BLaER1 treated with 17β-estradiol and CSF1 and Interleukin-3, amounts not matched to agents 10 nM and 100 nM (cell line): ENCODE measurements at regions not wholly inside any gene's neighbourhood (a gene's known extent, or its start where the extent isn't known, plus 50 kb on each side); places are given as distances from the start of the nearest gene placed in this dataset.

Source experiments
- H3K27ac ChIP-seq, 11 experiments: shearing (Covaris generic); formaldehyde crosslinking; 2 replicates each; pipeline ENCODE4 v1.8.1; 2022
- H3K27me3 ChIP-seq, 11 experiments: shearing (Covaris generic); formaldehyde crosslinking; 2 replicates each; pipeline ENCODE4 v1.8.1; 2022
- H3K36me3 ChIP-seq, 11 experiments: shearing (Covaris generic); formaldehyde crosslinking; 2 replicates each; pipeline ENCODE4 v1.8.1; 2022
- H3K4me1 ChIP-seq, 10 experiments: shearing (Covaris generic); formaldehyde crosslinking; 2 replicates each; pipeline ENCODE4 v1.8.1; 2022
- H3K4me2 ChIP-seq, 11 experiments: shearing (Covaris generic); formaldehyde crosslinking; 2 replicates each; pipeline ENCODE4 v1.8.1; 2022
- H3K4me3 ChIP-seq, 10 experiments: shearing (Covaris generic); formaldehyde crosslinking; 2 replicates each; pipeline ENCODE4 v1.8.1; 2022
- H3K9ac ChIP-seq, 11 experiments: shearing (Covaris generic); formaldehyde crosslinking; 2 replicates each; pipeline ENCODE4 v1.8.1; 2022
- H3K9me3 ChIP-seq, 11 experiments: shearing (Covaris generic); formaldehyde crosslinking; replicated peaks in 1 of 11; 2 replicates each; pipeline ENCODE4 v1.8.1; 2022
- H4K20me1 ChIP-seq, 11 experiments: shearing (Covaris generic); formaldehyde crosslinking; 2 replicates each; pipeline ENCODE4 v1.8.1; 2022
- Cebpa-rat ChIP-seq, 11 experiments: shearing (Covaris generic); IDR thresholded peaks; 2 replicates each; pipeline ENCODE4 v1.8.1; 2022

DNA sequence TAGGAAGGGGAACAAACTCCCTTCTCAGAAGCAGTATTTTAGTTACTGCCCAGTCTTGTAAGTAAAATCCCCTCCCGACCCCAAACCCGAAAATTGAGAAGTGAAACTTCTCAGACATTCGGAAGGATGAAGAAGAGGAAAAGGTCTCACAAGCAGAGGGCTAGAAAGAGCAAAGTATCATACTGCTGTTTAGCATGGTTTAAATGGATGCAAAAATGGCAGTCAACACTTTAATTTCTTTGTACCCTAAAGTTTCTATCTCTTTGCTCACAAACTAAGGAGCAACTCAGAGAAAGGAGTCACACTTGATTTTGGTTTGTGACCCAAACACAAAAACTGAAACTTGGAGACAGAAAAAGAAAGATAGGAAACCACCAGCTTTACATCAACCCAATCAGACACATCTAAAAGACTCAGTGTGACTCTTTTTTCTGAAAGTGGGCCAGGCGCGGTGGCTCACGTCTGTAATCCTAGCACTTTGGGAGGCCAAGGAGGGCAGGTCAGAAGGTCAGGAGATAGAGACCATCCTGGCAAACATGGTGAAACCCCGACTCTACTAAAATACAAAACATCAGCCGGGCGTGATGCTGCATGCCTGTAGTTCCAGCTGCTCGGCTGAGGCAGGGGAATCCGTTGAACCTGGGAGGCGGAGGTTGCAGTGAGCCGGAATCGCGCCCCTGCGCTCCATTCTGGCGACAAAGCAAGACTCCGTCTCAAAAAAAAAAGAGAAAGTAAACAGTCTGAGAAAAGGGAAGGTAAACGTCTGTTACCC lies 63.2 kb upstream of the ATP11B start:
- no peak for TF ChIP-seq Cebpa-rat (IDR thresholded peaks at IDR 0.05)
- no peaks in the 10 kb centered on the region for H3K9me3 ChIP-seq
- H3K4me3 ChIP-seq, result no peak overlapping the region
- no peak overlapping the region for H3K9ac ChIP-seq
- H3K36me3 ChIP-seq, result no peaks in the 10 kb centered on the region
- H3K4me2 ChIP-seq, result peak overlapping the region; percentile 22 to 68 (median 49); a peak in 21 of 22 replicates
- H4K20me1 ChIP-seq, result no peaks in the 10 kb centered on the region
- no peaks in the 10 kb centered on the region for H3K27me3 ChIP-seq
- H3K4me1 ChIP-seq, result peaks cover 6 to 17% (median 10%) of the 10 kb centered on the region in 10 experiments; a peak in 19 of 20 replicates
- H3K27ac ChIP-seq, result no peak overlapping the region

DNA sequence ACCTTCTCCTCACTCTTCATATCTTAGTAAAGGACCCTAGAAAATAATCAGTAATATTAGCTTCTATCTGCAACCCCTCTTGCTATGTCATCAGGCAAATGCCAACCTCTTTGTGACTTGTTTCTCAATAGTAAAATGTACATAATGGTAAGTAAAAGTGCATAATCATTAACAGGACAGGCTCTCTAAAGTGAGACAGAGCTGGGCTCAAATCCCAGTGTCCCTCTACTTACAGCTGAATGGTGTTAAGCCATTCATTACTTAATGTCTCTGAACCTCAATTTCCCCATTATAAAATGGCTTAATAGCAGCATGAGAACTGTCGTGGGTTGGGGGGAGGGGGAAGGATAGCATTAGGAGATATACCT lies 62.6 kb upstream of the ATP11B start:
- Histone ChIP-seq H3K27me3 (no peaks in the 10 kb centered on the region), H3K9me3 (no peaks in the 10 kb centered on the region), H3K9ac (no peak overlapping the region), H3K4me2 (peak overlapping the region in 10 of 11 experiments; percentile 29 to 68 (median 52); a peak in 12 of 22 replicates), H3K4me1 (peaks cover 6 to 17% (median 10%) of the 10 kb centered on the region in 10 experiments; a peak in 19 of 20 replicates), H3K27ac (no peak overlapping the region), H3K4me3 (no peak overlapping the region), H4K20me1 (no peaks in the 10 kb centered on the region), H3K36me3 (no peaks in the 10 kb centered on the region)
- no peak for TF ChIP-seq Cebpa-rat (IDR thresholded peaks at IDR 0.05)

GRCh38 chr3:182731764-182732163 lies 61.5 kb upstream of the ATP11B start:
- no peaks in the 10 kb centered on the region for H3K27me3 ChIP-seq
- no peaks in the 10 kb centered on the region for H4K20me1 ChIP-seq
- H3K27ac ChIP-seq, result no peak overlapping the region
- no peak for TF ChIP-seq Cebpa-rat (IDR thresholded peaks at IDR 0.05)
- no peak overlapping the region for H3K4me2 ChIP-seq
- H3K9ac ChIP-seq, result no peak overlapping the region
- no peaks in the 10 kb centered on the region for H3K36me3 ChIP-seq
- peaks cover 6 to 17% (median 10%) of the 10 kb centered on the region in 10 experiments; a peak in 19 of 20 replicates for H3K4me1 ChIP-seq
- H3K4me3 ChIP-seq, result no peak overlapping the region
- no peaks in the 10 kb centered on the region for H3K9me3 ChIP-seq

GRCh38 chr3:182732232-182733015 lies 60.9 kb upstream of the ATP11B start:
- no peak overlapping the region for H3K4me3 ChIP-seq
- no peaks in the 10 kb centered on the region for H3K9me3 ChIP-seq
- H3K4me1 ChIP-seq, result peaks cover 6 to 17% (median 10%) of the 10 kb centered on the region in 10 experiments; a peak in 19 of 20 replicates
- no peak overlapping the region for H3K27ac ChIP-seq
- no peaks in the 10 kb centered on the region for H4K20me1 ChIP-seq
- H3K36me3 ChIP-seq, result no peaks in the 10 kb centered on the region
- no peak for TF ChIP-seq Cebpa-rat (IDR thresholded peaks at IDR 0.05)
- H3K4me2 ChIP-seq, result no peak overlapping the region
- H3K27me3 ChIP-seq, result no peaks in the 10 kb centered on the region
- H3K9ac ChIP-seq, result no peak overlapping the region

DNA sequence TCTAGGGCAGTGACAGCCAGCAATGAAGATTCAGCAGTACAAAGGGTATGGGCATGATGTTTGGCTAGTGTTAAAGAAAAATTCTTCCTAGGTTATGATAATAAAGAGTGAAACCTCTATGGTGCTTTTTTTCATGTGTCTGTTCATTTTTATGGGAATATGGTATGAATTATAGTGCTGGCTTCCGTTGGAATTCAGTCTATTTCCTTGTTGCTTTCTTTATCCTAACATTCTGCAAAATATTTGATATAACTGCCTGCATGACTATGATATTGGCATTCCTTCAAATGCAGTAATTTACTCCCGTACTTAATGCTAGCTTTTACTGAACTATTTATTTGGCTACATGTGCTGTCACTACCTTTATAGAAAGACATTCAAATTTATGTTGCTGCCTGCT lies 57.6 kb upstream of the ATP11B start:
- H3K27me3 ChIP-seq, result no peaks in the 10 kb centered on the region
- peaks cover 0 to 1% (median under 1%) of the 10 kb centered on the region in 10 experiments; a peak in 8 of 20 replicates for H3K4me1 ChIP-seq
- TF ChIP-seq Cebpa-rat (IDR thresholded peaks at IDR 0.05), result no peak
- no peak overlapping the region for H3K4me2 ChIP-seq
- no peaks in the 10 kb centered on the region for H4K20me1 ChIP-seq
- H3K9ac ChIP-seq, result no peak overlapping the region
- H3K27ac ChIP-seq, result no peak overlapping the region
- no peaks in the 10 kb centered on the region for H3K36me3 ChIP-seq
- no peak overlapping the region for H3K4me3 ChIP-seq
- H3K9me3 ChIP-seq, result no peaks in the 10 kb centered on the region

- H3K4me2 ChIP-seq, result no peak overlapping the region
- H3K4me3 ChIP-seq, result no peak overlapping the region
- H3K9me3 ChIP-seq, result no peaks in the 10 kb centered on the region
- no peak for TF ChIP-seq Cebpa-rat (IDR thresholded peaks at IDR 0.05)
- H3K36me3 ChIP-seq, result no peaks in the 10 kb centered on the region
- no peaks in the 10 kb centered on the region for H3K4me1 ChIP-seq
- no peaks in the 10 kb centered on the region for H3K27me3 ChIP-seq
- no peak overlapping the region for H3K27ac ChIP-seq
- no peak overlapping the region for H3K9ac ChIP-seq
- H4K20me1 ChIP-seq, result no peaks in the 10 kb centered on the region
These were observed 55.5 kb upstream of the ATP11B start for GRCh38 chr3:182737825-182738224.

DNA sequence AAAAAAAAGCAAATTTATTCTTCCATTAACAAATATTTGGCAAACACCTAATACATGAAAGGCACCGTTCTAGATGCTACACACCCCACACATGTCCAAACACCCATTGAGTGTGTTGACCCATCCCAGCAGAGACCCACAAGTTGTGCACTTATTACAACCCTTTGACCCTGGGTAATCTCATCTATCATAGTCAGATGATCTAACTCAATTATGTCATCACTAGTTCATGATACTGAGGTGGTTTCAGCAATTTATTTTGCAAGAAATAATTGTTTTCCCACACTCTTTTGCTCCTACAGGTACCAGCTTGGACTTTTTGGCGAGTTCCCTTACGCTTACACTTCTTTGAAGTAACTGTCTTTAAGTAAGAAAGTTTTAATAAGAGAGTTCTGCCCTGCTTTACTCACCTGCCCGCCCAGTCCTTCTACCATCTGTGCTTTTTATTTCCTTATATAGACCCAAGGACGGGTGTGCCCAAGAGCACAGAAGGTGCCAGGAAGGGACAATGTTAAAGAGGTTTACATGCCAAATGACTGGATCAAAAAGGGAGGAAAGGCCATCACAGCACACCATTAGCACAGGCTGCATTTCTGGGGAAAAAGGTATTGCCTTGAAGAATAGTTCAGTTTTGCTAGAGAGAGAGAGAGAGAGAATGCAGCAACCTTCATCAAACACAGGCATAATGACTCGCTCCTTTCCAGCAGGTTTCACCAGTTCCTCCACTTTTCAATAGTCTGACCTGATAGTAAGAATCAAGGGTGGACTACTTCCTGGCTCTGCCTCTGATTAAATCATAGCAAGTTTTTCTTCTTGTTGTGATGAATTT lies 54.5 kb upstream of the ATP11B start:
- H4K20me1 ChIP-seq, result no peaks in the 10 kb centered on the region
- H3K27ac ChIP-seq, result no peak overlapping the region
- no peaks in the 10 kb centered on the region for H3K27me3 ChIP-seq
- no peaks in the 10 kb centered on the region for H3K4me1 ChIP-seq
- H3K4me2 ChIP-seq, result no peak overlapping the region
- no peak overlapping the region for H3K4me3 ChIP-seq
- H3K9ac ChIP-seq, result no peak overlapping the region
- H3K36me3 ChIP-seq, result no peaks in the 10 kb centered on the region
- TF ChIP-seq Cebpa-rat (IDR thresholded peaks at IDR 0.05), result no peak
- no peaks in the 10 kb centered on the region for H3K9me3 ChIP-seq

GRCh38 chr3:182739619-182740018 lies 53.7 kb upstream of the ATP11B start:
- Histone ChIP-seq H3K36me3 (no peaks in the 10 kb centered on the region), H3K4me2 (no peak overlapping the region), H3K27me3 (no peaks in the 10 kb centered on the region), H3K9ac (no peak overlapping the region), H4K20me1 (no peaks in the 10 kb centered on the region), H3K4me3 (no peak overlapping the region), H3K27ac (no peak overlapping the region), H3K4me1 (no peaks in the 10 kb centered on the region), H3K9me3 (no peaks in the 10 kb centered on the region)
- no peak for TF ChIP-seq Cebpa-rat (IDR thresholded peaks at IDR 0.05)

DNA sequence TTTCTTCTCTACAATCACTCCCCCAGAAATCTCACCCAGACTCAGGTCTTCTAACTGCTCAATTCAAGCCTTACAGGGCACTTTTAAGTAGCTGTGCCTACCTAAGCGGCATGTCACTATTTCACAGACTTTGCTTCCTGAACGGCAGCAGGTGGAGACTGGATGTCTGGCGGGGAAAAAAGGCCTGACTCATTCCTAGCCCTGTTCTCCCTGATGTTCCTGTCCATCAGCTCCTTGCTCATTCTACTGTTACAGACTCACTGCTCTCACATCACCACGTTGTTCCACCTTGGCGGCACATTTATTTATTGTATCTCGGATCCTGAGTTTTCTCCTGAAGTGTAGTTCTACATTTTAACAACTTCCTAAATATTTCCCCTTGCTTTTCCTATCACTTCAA lies 52.6 kb upstream of the ATP11B start:
- H3K9me3 ChIP-seq, result no peaks in the 10 kb centered on the region
- no peak overlapping the region for H3K4me2 ChIP-seq
- no peaks in the 10 kb centered on the region for H4K20me1 ChIP-seq
- no peaks in the 10 kb centered on the region for H3K4me1 ChIP-seq
- H3K4me3 ChIP-seq, result no peak overlapping the region
- TF ChIP-seq Cebpa-rat (IDR thresholded peaks at IDR 0.05), result no peak
- H3K36me3 ChIP-seq, result no peaks in the 10 kb centered on the region
- no peaks in the 10 kb centered on the region for H3K27me3 ChIP-seq
- H3K9ac ChIP-seq, result no peak overlapping the region
- H3K27ac ChIP-seq, result no peak overlapping the region
